ENCODE measurements at regions not wholly inside any gene's neighbourhood (a gene's known extent, or its start where the extent isn't known, plus 50 kb on each side); places are given as distances from the start of the nearest gene placed in this dataset.
"Not testable (repeated sequence)": the region's sequence is repeated elsewhere in the genome, so short reads cannot be mapped to it uniquely, and the experiment has no call there.

DNA sequence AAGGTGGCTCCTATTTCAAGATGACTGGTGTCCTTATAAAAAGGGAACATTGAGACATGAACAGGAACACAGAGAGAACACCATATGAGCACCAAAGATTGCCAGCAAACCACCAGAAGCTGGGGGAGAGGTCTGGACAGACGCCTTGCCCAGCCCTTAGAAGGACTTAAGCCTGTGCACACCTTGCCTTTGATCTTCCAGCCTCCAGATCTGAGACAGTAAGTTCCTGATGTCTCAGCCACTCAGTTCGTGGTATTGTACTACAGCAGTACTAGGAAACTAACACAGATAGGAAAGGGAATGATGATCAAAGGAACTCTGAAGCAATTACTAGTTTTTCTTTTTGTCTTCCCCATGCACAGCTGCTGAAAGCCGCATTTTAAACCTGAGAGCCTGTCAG, 137.3 kb upstream of the FHL2 start:
- no peak for DNase-seq (ENCODE audit: low read depth)

DNA sequence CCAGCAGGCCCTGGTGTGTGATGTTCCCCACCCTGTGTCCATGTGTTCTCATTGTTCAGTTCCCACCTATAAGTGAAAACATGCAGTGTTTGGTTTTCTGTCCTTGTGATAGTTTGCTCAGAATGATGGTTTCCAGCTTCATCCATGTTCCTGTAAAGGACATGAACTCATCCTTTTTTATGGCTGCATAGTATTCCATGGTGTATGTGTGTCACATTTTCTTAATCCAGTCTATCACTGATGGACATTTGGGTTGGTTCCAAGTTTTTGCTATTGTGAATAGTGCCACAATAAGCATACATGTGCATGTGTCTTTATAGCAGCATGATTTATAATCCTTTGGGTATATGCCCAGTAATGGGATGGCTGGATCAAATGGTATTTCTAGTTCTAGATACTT, 130.4 kb upstream of the FHL2 start:
- not testable (repeated sequence) for DNase-seq (ENCODE audit: low read depth)

DNA sequence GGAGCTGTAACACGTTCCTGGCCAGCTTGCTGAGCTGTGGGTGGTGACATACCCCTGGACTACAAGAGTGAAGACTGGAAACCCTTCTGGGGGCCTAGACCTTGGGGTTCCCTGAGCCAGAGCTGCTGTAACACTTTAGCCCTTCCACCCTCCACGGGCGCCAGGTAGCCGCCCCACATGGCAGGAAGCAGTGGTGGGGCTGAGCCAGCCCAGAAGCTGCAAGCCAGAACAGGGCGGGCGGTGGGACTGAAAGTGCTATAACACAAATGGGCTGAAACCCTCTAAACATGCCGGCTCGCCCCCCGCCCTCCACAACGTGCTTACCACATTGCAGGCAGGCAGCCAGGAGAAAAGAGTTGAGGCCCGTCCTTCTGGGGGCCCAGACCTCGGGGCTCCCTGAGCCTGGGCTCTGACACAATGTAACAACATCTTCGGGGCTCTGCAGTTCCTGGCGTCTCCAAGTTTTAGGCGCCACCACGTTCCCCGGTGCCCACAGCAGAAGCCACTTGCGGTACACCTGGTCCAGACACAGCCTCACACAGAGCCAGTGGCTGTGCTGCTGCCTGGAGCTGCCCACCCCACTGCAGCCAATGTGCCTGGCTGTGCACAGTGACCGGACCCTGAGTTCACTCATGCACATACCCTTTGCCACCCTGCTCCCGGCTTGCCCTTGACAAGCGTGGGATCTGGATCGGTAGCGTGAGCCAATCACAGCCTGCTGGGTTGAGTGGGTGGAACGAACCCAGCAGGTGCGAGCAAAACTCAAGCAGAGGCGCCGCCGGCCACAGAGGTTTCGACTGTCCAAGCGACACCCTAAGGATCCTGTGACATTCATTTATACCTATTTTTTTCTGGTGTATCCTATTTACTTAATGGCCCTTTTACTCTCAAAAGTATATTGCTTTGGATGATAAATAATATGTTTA, 127.4 kb upstream of the FHL2 start:
- DNase-seq (ENCODE audit: low read depth), result no peak

DNA sequence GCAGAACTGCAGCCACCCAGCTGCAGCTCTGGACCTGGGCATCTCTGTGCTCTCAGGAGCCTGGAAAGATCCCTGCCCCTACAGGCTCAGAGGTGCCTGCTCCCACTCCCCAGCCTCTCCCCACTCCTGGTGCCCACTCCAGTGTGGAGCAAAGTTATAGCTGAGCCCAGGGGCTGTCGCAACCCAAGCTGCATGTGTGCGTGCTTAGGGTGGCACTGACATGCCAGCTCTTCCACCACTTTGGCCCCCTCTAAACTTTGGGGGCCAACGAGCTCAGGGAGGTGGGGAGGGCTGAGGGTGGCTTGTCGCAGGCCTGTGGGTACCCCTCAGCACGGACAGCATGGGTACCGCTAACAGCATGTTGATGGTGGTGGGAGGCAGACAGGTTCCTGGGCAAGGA, 126.3 kb upstream of the FHL2 start:
- DNase-seq (ENCODE audit: low read depth), result no peak

DNA sequence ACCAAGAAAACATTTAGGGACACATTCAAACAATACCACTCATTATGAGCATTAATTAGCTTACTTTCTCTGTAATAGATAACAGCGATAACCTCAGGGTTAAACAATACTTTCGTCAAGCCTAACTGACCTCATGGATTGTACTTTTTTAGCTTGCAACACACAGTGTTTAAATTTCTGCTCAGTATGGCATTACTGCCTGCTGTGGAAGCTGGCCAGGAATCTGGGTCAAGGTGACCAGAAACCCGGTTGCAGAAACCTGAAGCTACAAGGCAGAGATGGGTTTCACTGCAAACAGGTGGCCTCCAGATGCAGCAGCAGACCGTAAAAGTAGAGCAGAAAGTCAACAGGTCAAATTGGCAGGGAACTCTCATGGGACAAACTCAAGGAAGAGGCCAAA, 123.8 kb upstream of the FHL2 start:
- DNase-seq (ENCODE audit: low read depth), result no peak

DNA sequence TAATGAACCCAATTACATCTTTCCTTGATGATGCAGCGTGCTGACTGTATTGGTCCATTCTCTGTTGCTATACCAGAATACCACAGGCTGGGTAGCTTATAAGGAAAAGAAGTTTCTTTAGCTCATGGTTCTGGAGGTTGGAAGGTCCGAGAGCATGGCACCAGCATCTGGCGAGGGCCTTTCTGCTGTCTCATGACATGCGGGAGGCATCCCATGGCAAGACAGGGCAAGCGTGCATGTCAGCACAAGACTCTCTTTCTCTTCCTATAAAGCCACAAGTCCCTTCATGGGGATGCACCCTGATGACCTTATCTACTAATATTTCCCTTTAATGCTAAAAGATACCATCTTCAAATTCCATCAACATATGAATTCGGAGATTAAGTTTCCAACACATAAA, 122.8 kb upstream of the FHL2 start:
- DNase-seq (ENCODE audit: low read depth), result no peak

DNA sequence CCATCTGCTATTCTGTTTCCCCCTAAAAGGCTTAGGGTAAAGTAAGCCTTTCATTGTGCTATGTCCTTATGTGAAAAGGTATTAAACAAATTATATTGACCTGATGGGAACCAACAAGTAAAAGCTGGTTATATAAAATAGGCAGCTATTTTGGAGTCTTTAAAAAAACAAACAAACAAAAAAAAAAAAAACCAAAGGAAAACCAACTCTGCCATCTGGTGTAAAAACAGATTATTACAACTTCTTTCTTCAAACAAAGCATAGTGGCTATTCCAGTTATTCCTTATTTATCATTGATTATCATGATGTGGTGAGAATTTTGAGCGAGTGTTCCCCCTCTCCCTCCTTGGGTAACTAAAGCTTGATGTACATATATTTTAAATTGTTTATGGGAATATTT, 122.3 kb upstream of the FHL2 start:
- no peak for DNase-seq (ENCODE audit: low read depth)

DNA sequence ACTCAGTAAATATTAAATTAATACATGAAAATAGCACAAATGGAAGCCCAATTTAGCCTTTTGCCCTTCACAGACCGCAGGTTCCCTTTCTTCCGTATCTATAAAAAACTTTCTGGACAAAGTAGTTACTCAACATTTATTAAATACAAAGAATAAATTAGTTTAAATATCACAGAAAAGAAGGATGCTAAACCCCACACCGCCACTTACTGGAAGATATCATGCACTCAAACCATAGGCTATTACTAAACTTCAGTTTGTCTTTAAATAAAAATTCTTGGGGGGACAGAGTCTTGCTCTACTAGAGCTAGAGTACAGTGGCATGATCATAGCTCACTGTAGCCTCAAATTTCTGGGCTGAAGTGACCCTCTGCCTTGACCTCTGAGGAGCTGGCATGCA, 120.7 kb upstream of the FHL2 start:
- DNase-seq (ENCODE audit: low read depth), result no peak

DNA sequence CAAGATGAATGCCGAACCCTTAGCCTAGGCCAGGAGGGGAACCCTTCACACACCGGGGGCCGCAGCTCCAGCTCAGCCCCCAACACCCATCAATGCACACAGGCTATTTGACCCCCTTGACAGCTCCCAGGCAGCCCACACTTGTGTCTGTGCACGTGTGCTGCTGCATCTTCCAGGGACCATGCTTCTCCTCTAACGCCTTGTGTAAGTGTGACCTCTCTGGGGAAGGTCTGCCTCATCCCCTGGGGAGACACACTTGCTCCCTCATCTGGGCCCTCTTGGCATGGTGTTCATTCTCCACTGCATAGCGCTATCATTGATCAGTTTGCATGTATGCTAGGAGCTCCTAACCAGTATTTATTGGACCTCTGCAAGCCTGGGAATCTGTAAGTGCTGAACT, 120.0 kb upstream of the FHL2 start:
- no peak for DNase-seq (ENCODE audit: low read depth)

DNA sequence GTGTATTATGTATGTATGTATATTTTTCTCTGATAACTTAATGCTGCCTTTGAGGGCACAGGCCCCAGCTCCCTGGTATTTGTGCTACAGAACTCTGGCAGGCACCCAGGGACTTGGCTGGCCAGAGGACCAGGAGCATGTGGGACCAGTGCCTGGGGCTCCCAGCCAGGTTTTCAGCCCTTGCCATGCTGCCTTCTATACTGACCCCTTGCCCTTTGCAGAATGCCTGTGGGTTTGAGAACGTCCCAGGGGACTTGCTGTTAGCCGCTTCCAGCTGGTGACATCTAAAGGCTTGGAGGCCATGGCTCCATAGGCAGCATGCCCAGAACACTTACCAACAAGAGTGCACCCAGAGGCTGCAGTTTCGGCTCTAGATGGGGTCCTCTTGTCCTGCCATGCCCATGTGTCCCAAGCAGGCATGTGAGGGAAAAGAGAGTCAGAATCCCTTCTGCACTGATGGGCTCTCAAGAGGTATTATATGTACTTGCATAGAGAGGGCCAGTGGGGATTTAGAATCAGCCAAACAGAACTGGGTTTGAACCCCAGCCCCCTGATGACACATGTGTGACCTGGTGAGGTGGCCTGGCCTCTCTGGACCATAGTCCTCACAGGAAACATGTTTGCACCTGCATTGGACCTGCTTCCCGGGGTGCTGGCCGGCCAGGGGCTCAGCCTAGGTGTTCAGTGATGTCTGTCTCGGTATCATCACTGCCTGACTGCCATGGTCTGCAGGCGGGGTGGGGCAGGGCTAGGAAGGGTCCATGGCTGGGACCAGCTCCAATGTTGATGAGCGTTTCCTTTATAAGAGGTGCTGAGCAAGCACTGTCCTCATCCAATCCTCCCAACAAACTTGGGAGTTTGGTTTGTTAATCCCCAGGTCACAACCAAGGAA, 119.2 kb upstream of the FHL2 start:
- no peak for DNase-seq (ENCODE audit: low read depth)

DNA sequence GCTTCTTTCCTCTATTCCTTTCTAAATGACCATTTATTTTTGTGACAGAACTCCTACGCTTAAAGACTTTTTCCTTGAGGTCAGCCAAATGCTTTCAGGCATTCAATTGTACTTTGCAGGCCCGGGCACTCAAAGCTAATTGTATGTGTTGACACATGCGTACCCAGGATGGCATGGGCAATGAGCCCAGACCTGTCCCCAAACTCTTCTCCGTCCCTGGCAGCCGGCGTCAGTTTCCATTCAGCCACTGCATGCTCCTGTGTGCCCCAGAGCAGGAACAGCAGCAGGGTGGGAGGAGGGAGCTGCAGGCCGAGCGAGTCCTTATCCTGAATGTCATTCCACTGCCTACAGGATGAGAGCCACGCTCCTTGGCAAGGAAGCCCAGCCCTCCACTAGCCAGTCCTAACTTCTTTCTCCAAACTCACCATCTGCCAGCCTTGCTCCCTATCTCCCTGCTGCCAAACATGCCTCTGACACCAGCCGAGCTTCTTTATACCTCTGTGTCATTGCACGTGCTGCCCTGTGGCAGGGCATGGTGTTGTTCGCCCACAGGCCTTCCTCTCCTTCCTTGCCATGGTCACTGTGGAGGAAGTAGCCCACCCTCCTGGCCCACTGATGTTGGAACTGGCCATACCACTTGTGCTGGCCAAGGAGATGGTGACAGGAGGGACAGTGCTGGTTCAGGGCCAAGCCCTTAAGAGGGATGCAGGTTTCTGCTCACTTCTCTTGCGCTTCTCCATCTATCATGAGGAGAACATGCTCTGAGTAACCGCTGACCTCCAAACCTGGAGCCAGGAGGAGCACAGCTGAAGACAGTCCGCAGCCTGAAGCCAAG, 116.9 kb upstream of the FHL2 start:
- DNase-seq (ENCODE audit: low read depth), result no peak

DNA sequence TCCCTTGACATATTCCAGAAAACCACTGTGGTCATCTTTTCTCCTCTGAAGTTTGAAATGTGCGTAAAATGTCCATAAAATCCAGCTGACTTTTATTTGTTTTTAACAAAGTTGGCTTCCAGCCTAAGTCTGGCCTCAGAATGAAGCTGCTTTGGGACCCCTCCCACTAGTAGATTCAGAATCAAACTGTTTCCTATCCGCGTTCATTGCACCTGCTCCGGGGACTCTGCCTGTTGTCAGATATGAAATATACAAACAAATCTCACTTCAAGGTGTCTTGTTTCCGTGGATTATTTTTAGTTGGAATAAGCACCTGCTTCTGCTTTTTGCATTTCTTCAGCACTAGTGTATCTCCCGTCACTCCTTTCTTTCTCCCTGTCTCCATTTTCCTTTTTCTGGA, 115.7 kb upstream of the FHL2 start:
- no peak for DNase-seq (ENCODE audit: low read depth)

DNA sequence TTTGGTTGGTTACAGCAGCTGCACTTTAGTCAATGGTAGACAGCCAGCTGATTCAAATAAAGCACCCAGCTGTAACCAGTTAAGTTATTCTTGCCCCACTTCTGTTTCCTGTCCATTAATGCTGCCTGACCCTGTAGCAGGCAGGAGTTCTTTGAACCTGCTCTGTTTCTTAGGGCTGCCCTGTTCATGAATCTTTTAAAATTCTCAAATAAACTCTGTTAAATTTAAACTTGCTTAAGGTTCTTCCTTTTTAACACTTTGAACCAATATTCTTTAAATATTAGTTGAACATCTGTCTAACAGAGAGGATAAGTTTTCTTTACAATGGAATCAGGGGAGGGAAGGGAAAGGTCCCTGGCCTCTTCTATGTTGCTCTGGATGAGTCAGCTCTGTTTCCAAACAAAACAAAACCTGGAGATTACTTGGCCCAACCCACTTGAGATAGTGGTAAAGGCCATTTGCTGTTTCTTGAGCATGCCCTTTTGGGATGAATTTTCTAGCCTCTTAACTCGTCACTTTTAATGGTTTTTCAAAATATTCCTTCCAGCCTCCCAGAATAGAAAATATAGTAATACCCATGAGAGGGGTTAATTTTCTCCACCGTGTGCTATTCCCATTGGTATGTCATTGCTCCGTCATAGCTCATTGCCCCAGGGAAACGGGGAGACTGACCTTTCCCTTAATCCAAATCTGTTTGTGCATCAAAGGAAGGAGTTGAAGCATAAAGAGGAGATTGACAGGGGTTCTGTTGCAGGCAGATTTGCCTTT, 112.1 kb upstream of the FHL2 start:
- DNase-seq (ENCODE audit: low read depth), result no peak

DNA sequence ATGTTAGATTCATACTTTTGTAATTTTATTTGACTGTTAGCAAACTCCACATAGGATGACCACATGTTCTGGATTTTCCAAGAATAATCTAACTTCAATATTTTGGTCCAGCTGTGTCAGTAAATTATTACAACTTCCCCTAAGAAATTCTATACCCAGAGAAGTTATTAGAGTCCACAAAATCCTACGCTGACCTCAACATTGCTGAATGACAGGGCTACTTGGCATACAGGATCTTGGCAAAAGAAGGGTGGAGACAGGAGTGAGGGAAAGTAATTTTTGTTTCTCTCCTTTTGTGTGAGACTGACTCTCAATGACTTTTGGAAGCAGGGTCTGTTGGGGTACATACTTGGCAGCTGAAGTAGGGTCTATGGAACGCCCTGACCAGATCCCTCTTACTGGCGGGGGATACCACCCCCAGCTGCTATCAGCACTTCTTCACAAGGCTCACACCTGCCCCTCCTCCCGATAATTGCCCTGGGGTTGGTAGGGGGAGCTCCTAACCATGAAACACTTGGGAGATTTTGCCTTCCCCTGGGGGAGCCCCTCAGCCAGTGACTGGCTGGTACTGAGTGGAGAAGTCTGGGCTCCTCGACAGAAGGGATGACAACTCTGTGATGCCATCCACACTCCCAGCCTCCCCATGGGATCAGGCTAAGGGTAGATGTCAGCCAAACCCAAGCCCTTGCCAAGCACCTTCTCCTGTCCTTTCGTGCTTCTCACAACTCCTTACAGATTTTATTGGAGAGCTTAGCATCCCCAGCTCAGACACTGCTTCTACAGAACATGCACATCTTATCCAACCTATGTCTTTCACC, 110.6 kb upstream of the FHL2 start:
- no peak for DNase-seq (ENCODE audit: low read depth)

DNA sequence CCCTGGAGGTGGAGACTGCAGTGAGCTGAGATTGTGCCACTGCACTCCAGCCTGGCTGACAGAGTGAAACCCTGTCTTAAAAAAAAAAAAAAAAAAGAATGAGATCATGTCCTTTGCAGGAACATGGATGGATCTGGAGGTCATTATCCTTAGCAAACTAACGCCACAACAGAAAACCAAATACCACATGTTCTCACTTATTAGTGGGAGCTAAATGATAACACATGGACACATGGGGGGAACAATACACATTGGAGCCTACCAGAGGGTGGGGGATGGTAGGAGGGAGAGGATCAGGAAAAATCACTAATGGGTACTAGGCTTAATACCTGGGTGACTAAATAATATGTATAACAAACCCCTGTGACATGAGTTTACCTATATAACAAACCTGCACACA, 108.0 kb upstream of the FHL2 start:
- not testable (repeated sequence) for DNase-seq (ENCODE audit: low read depth)

DNA sequence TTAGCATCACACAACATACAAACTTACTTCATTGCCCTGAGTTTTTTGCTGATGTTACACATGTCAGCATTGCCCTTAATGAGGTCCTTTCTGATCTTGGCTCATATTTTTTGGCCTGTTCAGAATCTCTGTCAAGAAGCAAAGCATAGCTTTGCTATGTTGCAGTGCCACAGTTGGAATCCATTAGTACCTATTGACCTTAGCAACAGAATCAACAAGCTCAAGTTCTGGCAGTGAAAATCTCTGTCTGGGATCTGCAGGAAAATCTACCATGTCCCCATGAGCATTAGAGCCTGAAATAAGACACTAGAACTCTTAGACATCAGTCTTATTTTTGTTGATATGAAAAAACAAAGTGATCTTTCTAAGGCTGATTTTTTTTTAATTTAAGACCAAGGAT, 105.6 kb upstream of the FHL2 start:
- no peak for DNase-seq (ENCODE audit: low read depth)

DNA sequence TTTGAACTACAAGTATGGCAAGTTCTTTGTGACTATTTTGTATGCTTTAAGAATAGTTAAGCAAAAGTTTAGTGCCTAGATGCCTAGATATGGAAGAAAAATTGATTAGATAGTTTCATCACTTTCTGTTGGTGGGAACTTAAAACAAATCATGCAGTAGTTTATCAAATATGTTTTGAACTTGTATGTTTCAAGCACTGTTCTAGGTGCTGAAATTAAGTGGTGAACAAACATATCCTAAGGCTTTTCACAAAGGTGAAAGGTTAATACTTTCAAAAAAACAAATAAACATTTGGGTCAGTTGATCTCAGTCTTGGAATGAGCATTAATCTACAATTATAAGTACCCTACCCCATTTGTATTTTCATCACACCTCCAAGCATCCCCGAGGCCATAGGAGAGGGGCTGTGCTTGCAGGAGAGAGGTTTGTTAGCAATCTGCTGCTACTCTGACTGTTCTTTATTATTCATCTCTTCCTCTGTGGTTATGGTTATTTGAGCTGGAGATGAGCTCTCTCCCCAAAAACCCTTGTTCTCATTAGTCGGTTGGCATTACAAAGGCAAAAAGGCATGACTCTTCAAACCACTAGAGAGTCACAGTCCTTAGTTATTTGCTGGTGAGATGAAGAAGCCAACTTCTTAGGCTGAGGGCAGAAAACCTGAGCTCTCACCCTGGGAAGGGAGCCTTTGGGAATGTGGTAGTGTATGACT, 103.9 kb upstream of the FHL2 start:
- DNase-seq (ENCODE audit: low read depth), result no peak

DNA sequence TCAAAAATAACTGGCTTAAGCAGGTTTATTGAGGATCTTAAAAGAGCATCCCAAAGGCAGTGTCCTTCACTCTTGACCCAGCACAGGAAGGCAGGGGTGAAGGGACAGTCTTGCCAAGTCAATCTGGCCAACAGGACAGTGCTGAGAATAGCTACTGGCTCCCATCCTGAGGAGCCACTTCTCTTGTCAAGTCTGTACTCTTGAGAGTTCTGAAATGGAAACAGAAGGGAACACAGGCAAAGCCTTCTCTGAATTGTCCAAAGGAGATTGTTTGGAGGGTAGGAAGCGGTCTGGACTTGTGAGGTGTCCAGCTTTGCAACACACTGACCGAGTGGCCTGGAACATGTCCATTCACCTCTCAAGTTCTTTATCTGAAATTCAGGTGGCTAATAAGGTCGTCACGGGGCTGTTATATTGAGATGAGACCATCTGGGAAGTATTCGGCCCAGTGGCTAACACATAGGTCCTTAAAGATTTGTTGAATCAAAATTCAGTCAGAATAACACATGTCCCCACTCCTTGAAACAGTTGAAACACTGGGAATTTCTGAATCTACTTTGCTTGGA, 99.5 kb upstream of the FHL2 start:
- no peak for DNase-seq (ENCODE audit: low read depth)

DNA sequence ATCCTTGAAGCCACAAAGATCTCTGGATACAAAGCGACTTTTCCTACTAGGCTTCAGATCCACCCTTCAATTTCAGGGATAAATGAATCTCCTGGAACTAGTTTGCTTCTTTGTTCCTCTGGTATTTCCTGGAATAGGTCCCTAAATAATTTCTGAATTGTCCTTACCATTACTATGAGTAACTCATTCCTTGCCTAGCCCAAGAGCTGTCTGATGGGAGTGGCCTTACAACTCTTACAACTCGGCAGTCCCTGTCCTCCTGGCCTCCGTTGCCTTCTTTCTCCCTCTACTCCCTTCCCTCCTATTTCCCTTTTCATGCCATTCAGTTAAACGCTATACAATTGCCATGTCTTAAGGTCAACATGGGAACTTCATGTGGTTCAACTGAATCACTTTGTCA, 98.2 kb upstream of the FHL2 start:
- DNase-seq (ENCODE audit: low read depth), result no peak

DNA sequence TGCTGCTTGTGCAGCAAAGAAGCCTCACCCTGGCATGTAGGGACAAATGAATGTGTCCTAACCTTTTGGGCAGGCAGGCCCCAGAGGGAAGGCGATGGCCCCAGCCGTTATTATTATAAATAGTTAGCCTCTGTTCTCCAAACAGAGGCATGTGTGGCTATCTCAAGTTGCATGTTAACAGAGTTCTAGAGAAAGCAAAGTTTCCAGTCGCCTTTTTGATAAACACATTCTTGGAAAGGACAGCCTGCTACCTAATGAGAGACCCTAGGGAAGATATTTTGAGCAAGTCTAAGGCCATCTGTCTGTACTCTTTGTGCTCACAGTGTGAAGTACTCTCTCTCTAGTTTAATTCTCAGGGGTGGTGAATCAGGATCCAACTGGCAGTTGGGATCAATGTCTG, 97.4 kb upstream of the FHL2 start:
- DNase-seq (ENCODE audit: low read depth), result no peak
